ENCODE measurements at regions not wholly inside any gene's neighbourhood (a gene's known extent, or its start where the extent isn't known, plus 50 kb on each side); places are given as distances from the start of the nearest gene placed in this dataset.
A peak's percentile ranks its signal among the peaks of the same experiment; 100 is the strongest.

- TF ChIP-seq ZNF462 (CRISPR knock-in tag; IDR thresholded peaks at IDR 0.05), result no peak
- no peak for TF ChIP-seq EZH2phosphoT487 (IDR thresholded peaks at IDR 0.05; ENCODE audit: unreplicated experiment)
- no peak for TF ChIP-seq ZNF331 (CRISPR knock-in tag; IDR thresholded peaks at IDR 0.05; ENCODE audit: low read depth)
- no peak for TF ChIP-seq STAT1 (IDR thresholded peaks at IDR 0.05; ENCODE audit: unreplicated experiment)
- TF ChIP-seq NANOG (IDR thresholded peaks at IDR 0.05; ENCODE audit: borderline replicate concordance), result no peak
Observed at GRCh38 chr18:40296717-40297413, 1658.2 kb upstream of the PIK3C3 start (continued).

GRCh38 chr18:40292985-40293710, 1661.9 kb upstream of the PIK3C3 start:
- no peak overlapping the region for H3K4me3 ChIP-seq
- Mint-ChIP-seq H3K27ac (no peak overlapping the region), H3K36me3 (ENCODE audit: low read depth) (no peaks in the 10 kb centered on the region), H3K27me3 (ENCODE audit: insufficient read depth, low read depth, poor library complexity) (peaks cover 2% of the 10 kb centered on the region), H3K9me3 (no peaks in the 10 kb centered on the region; the same call in 2 of the 3 replicates), H3K4me3 (no peak overlapping the region), H3K4me1 (peaks cover 13% of the 10 kb centered on the region)
- no peaks in the 10 kb centered on the region for H3K36me3 ChIP-seq (ENCODE audit: insufficient read depth)
- peak; percentile 34 for DNase-seq (ENCODE audit: low spot score)
- no peak overlapping the region for H3K27ac ChIP-seq (ENCODE audit: low read depth)
- no peak for ATAC-seq
- H3K4me2 ChIP-seq, result no peak overlapping the region
- no peaks in the 10 kb centered on the region for H3F3A ChIP-seq (replicated peaks; ENCODE audit: low read depth)
- TF ChIP-seq NANOG (IDR thresholded peaks at IDR 0.05; ENCODE audit: borderline replicate concordance), result no peak
- TF ChIP-seq ETS1 (IDR thresholded peaks at IDR 0.05), result no peak
- TF ChIP-seq CTCF (conservative IDR thresholded peaks at IDR 0.05; ENCODE audit: low read depth in 2 of 2), result peak; percentile 58 to 80
- H4K20me1 ChIP-seq (replicated peaks; ENCODE audit: insufficient read depth), result no peaks in the 10 kb centered on the region
- peaks cover 15% of the 10 kb centered on the region for H3K4me1 ChIP-seq (ENCODE audit: insufficient read depth)
- H3K27me3 ChIP-seq (ENCODE audit: insufficient read depth), result no peaks in the 10 kb centered on the region
- no peaks in the 10 kb centered on the region for H3K9me2 ChIP-seq (ENCODE audit: insufficient read depth)
- H3K79me2 ChIP-seq (replicated peaks; ENCODE audit: insufficient read depth), result no peaks in the 10 kb centered on the region
- no peak overlapping the region for H2AFZ ChIP-seq

All from GM23338 (cell line).